ENCODE measurements at regions not wholly inside any gene's neighbourhood (a gene's known extent, or its start where the extent isn't known, plus 50 kb on each side); places are given as distances from the start of the nearest gene placed in this dataset.

DNA sequence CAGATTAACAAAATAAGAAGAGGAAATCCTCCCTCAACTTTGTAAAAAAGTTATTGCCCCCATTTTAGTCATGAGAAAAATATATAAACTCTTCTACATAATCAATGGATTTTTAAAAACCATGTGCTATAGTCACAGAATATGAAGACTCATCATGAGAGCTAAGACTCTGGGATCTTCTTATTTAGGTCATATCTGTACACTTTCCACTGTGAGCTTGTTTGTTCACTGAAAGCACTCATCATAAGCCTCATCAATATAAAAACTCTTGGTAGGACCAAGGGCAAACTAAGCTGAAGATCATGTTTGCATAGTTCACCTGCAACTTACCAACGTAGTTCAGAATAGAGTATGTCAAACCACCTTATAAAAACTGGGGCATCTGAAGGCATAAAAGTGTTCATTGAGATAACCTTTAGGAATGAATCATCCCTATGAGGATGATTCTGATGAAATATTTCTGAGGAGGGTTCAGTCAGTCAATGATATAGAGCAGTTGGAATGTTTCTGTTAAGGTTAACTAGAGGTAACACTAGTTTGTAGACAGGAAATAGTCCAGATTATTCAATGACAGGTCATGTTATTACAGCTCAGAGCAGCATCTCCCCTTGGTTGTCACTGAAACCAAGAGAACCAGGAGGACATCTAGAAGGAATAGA lies 289.9 kb upstream of the SMC2 start:
- DNase-seq (ENCODE audit: low read depth) = peak; percentile 71

DNA sequence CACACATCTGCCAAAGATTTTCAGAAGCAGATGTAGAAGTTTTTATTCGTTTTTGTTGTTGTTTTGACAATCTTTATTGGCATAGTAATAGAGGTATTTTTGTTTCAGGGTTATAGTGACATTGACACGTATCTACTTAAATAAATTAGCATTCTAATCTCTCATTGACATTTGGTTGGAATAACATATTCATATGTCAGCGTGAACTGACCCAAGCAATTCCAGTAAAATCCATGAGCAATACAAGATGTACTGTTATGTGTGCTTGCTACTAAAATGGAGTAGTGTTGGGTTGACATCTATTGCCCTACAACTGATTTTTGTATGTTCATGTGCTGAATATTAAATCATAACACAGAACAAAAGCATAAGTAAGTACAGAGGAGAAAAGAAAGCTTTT lies 284.4 kb upstream of the SMC2 start:
- in situ Hi-C loops (cut with HindIII; ENCODE audit: low pct_unique_long_range_greater_than_20kb, low sequenced_read_pairs) = no loop called here
- DNase-seq (ENCODE audit: low read depth) = no peak

More for the DNA sequence above, 289.9 kb upstream of the SMC2 start:
- in situ Hi-C loops (cut with HindIII; ENCODE audit: low pct_unique_long_range_greater_than_20kb, low sequenced_read_pairs) = no loop called here

DNA sequence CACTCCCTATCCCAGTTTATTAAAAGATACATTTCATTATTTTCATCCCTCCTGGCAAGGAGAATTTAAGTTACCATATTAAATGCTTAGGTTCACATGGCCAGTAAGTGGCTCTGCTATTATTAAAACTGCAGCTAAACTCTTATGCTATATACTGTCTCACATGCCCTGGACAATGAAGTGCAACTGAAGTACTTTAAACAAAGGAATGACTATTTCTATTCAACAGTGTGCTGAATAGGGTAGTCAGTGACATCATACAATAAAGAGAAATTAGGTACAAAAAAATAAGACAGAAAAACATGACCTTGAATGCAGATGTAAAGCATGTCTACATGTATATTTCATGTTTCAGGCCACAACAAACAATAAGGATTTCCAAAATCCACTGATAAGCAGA lies 282.6 kb upstream of the SMC2 start:
- DNase-seq (ENCODE audit: low read depth) = no peak
- in situ Hi-C loops (cut with HindIII; ENCODE audit: low pct_unique_long_range_greater_than_20kb, low sequenced_read_pairs) = no loop called here

DNA sequence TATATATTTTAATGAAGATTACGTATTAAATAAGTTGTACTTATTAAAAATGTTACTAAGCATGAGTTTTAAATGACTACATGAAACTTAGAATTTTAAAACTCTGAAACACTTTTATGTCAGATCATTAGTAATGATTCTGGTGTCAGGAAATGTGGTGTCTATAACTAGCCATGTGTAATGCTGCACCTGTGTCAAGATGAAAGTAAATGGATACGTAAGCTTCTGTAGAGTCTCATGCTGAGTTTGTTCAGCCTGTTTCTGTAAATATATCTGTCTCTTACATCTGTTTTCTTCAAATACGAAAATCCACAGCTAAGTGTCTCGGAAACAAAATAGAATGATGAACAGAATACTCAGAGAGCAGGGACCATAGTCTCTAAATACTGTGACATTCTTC lies 278.0 kb upstream of the SMC2 start:
- in situ Hi-C loops (cut with HindIII; ENCODE audit: low pct_unique_long_range_greater_than_20kb, low sequenced_read_pairs) = no loop called here
- DNase-seq (ENCODE audit: low read depth) = no peak

DNA sequence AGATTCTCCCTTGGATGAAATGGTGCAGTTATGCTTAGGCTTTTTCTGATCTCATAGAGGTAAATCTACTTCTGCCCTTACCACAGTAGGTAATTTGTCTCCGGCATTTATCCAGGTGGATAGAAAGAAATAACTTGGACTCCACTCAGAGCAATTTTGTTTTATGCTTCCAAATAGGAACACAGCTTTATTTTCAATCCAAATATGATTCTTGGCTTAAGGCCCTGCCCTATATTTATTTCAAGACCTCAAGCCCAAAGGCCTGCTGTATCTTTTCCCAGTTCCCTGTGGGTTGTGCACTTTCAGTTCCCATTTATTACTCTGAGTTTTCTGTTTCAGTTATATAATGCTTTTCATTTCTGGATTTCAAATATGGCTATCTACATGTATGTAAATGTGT lies 274.2 kb upstream of the SMC2 start:
- DNase-seq (ENCODE audit: low read depth) = no peak
- in situ Hi-C loops (cut with HindIII; ENCODE audit: low pct_unique_long_range_greater_than_20kb, low sequenced_read_pairs) = no loop called here

DNA sequence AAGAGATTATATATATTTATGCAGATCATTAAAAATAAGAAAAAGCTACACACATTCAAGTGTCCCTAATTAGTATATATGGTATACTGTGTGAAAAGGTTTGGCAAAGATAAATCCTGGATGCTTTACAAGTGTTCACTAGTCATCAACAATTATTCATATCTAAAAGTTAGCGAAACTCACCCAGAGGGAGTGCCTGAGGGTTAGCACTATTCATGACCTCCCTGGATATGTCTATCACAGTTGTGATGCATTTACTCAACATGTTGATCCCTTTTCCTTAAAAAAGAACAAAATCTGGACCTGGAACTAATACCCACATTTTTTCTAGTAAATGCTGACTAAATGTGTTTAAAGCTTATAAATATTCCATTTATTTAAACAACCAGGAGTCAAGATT lies 273.0 kb upstream of the SMC2 start:
- DNase-seq (ENCODE audit: low read depth) = no peak
- in situ Hi-C loops (cut with HindIII; ENCODE audit: low pct_unique_long_range_greater_than_20kb, low sequenced_read_pairs) = no loop called here

DNA sequence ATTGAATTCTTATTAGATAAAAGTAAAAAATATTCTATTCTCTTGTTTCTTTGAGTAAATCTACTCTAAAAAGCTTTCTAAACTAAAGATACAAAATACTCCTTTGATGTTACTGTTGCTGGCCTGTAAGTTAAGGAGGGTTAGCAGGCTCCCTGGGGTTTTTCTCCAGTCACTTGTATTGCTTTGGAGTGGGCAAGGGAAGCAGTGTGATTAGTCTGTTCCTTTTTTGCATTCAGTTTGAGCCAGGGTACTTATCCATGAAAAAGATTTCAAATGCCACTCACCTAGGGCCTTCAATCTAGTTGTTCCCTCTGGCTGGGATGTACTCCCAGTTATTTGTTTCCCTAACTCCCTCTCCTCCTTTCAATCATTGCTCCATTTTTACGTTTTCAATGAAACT lies 256.2 kb upstream of the SMC2 start:
- DNase-seq (ENCODE audit: low read depth) = no peak
- in situ Hi-C loops (cut with HindIII; ENCODE audit: low pct_unique_long_range_greater_than_20kb, low sequenced_read_pairs) = no loop called here

DNA sequence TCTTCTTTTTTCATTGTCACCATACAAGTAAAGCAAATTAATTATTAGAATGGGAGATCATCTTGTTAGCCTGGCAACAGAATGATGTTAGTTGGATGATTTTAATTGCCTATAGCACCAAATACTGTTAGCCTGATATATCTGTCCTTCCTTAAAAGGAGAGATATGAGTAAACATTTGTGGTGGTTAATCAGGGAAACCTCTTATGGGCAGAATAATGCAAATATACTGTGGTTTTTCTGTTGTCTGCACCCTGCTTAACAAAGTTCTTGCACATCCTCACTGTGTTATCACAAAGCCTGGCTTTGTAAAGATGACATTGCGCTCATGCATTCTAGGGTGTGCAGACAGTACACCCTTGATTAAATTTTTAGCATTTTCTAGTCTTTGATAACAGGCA lies 254.9 kb upstream of the SMC2 start:
- in situ Hi-C loops (cut with HindIII; ENCODE audit: low pct_unique_long_range_greater_than_20kb, low sequenced_read_pairs) = no loop called here

DNA sequence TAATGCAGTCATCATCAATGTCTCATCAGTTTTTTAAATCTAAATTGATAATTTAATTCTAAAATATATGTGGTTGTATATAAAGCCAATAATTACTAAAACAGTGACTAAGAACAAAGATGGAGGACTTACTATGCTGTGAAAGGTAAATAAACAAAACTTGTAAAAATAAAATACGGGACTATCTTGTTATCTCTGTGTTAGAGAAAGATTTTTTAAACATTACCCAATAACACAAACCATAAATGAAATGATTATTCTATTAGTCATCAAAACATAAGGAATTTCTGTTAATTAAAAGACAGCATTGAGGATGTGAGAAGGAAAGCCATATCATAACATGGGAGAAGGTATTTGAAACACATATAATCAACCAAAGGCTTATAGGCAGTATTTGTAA lies 226.2 kb upstream of the SMC2 start:
- no peak for DNase-seq (ENCODE audit: low read depth)
- in situ Hi-C loops (cut with HindIII; ENCODE audit: low pct_unique_long_range_greater_than_20kb, low sequenced_read_pairs) = no loop called here

More for the DNA sequence above, 254.9 kb upstream of the SMC2 start:
- no peak for DNase-seq (ENCODE audit: low read depth)

DNA sequence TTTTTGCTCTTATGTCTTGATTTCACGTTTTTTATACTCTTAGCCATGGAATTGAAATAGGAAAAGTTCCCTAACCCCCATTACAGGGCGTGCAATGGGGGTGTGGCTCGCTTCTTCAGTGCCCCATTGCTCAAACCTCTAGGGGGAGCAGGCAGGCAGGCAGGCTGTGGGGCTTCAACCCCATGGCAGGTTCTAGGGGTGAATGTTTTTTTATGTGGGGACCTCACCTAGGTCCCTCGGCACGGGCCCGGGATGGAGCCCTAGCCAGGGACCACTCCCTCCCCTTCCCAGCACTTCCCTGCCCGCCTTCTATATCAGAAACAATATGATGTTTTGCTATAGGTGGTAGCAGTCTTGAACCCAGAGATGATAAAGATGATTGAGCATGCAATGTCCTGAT lies 221.3 kb upstream of the SMC2 start:
- in situ Hi-C loops (cut with HindIII; ENCODE audit: low pct_unique_long_range_greater_than_20kb, low sequenced_read_pairs) = no loop called here

DNA sequence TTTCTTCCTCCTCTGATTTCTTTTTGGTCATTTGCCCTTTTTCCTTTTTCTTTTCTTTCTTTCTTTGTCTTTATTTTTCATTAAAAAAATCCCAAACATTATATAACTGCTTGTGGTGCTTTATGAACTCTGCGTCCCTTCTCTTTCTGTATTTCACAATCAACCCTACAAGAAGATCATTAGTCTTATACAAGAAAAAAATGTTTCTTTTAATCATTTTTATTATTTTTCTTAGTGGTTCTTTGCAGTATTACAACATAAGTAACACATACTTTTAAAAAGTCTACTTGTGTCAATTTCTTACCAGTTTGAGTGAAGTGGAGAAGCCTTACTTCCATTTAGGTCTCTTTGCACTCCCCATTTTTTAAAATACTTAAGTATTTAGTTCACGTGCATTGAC lies 212.7 kb upstream of the SMC2 start:
- DNase-seq (ENCODE audit: low read depth) = no peak
- in situ Hi-C loops (cut with HindIII; ENCODE audit: low pct_unique_long_range_greater_than_20kb, low sequenced_read_pairs) = no loop called here

More for the DNA sequence above, 221.3 kb upstream of the SMC2 start:
- DNase-seq (ENCODE audit: low read depth) = no peak

DNA sequence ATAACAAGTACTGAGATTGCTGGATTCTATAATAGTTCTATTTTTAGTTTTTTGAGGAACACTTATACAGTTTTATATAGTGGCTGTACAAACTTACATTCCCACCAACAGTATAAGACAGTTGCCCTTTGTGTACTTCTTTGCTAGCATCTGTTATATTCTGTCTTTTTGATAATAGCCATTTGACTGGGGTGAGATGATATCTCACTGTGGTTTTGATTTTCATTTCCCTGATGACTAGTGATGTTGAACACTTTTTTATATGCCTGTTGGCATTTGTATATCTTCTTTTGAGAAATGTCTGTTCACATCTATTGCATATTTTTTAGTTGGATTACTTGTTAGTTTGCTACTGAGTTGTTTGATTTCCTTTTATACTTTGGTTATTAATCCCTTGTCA lies 204.1 kb upstream of the SMC2 start:
- DNase-seq (ENCODE audit: low read depth) = no peak
- in situ Hi-C loops (cut with HindIII; ENCODE audit: low pct_unique_long_range_greater_than_20kb, low sequenced_read_pairs) = no loop called here

DNA sequence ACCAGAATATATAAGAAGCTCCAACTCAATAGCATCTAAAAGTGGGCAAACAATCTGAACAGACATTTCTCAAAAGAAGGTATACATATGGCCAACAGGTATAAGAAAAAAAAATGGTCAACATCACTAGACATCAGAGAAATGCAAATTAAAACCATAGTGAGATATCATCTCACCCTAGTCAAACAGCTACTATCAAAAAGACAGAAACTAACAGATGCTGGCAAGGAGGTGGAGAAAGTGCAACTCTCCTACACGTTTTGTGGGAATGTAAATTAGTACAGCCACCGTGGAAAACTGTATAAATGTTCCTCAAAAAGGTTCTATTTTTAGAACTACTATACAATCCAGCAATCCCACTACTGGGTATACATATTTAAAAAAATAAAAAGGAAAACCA lies 199.9 kb upstream of the SMC2 start:
- in situ Hi-C loops (cut with HindIII; ENCODE audit: low pct_unique_long_range_greater_than_20kb, low sequenced_read_pairs) = no loop called here
- DNase-seq (ENCODE audit: low read depth) = no peak

DNA sequence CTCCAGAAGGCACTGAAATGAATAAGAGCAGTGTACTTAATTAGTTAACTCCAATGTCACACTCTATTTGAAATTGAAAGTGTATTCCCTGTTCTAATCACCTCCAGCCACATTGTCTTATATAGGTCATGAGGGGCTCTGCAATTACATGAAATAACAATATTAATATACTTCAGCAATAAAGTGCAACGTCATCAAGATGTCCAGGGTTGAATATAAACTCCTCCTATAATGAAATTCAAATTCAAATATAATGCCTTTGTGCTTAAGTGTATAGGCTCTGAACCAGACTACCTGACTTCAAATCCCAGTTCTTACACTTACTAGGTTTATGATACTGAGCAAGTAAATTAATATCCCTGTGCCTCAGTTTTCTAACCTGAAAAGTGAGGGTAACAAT lies 195.6 kb upstream of the SMC2 start:
- no peak for DNase-seq (ENCODE audit: low read depth)
- in situ Hi-C loops (cut with HindIII; ENCODE audit: low pct_unique_long_range_greater_than_20kb, low sequenced_read_pairs) = no loop called here

DNA sequence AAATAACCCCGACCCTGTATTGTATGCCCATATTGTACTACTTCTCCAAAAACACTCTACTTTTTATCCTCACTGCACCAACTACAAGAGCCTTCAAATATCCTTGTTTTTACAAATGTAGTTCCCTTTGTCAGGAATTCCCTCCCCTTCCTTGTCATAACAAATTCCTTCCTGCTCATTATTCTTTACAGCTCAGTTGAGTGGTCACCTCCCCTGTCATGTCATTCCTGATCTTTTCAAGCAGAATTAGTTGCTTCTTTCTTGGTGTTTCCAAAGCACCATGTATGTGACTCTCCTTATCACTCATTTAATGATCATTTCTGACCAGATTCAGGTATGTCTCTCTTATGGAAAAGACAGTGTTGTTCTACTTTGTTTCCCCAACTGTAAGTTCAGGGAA lies 194.2 kb upstream of the SMC2 start:
- in situ Hi-C loops (cut with HindIII; ENCODE audit: low pct_unique_long_range_greater_than_20kb, low sequenced_read_pairs) = no loop called here
- DNase-seq (ENCODE audit: low read depth) = no peak

DNA sequence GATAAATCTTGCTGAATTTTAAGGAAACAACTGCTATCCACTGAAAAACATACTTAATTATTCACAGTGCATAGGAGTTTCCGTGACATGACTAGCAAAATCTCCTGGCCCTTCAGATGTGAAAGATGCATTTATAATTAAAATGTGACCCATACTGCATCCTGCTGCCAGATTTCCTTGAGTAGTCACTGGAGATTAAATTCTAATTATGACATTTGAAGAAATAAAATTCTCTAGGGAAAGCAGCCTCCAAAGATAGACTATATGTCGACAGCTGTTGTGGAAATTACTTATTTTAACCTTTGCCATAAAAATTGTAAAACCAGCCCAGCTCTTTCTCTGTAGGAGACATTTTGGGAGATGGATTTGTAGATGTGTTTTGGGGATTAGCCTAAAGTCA lies 193.6 kb upstream of the SMC2 start:
- in situ Hi-C loops (cut with HindIII; ENCODE audit: low pct_unique_long_range_greater_than_20kb, low sequenced_read_pairs) = no loop called here
- DNase-seq (ENCODE audit: low read depth) = no peak

DNA sequence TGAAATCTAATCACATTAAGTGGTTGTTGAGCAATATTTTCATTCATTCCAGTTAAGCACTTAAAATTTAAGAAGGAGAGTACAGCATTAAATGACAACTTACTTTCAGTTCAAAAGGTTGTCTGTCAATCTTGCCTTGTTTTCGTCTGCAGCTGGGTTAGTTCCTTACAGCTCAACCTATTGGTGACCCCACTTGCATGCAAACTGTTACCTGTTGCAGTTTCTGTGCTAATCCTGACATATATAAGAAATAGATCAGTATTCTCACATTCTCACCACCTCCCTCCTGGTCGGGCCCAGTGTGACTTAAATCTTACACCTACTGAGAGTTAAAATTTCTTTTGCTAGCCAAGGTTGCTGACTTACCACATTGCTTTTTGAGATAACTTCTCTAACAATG lies 191.8 kb upstream of the SMC2 start:
- no peak for DNase-seq (ENCODE audit: low read depth)
- in situ Hi-C loops (cut with HindIII; ENCODE audit: low pct_unique_long_range_greater_than_20kb, low sequenced_read_pairs) = no loop called here

DNA sequence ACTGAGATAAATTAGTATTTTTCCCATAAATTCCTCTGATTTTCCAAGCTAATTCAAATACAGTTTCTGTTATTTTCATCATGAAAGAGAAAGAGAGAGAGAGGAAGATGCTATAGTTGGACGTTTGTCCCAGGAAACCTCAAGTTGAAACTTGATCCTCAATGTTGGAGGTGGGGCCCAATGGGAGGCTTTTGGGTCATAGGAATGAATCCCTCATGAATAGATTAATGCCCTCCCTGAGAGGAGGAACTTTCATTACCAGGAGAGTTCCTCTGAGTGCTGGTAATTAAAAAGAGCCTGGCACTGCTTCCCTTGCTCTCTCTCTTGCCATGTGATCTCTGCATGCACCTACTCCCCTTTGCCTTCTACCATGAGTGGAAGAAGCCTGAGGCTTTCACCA lies 189.9 kb upstream of the SMC2 start:
- no peak for DNase-seq (ENCODE audit: low read depth)
- in situ Hi-C loops (cut with HindIII; ENCODE audit: low pct_unique_long_range_greater_than_20kb, low sequenced_read_pairs) = no loop called here

DNA sequence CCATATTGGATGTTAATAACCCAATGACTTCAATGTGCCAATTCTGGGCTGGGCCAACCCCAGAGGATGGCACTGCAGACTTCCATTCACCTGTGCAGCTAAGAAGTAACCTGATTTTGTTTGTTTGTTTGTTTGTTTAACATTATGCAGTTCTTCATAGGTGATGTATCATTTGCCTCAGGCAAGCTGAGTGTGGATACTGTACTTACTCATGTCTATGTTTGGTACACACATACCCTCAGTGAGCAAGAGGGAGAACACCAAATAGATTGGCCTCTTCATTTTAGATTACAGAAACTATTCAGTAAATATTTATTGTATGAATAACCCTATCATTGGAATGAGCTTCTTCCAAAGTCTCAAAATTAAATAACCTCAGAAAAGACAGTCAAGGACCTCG lies 180.2 kb upstream of the SMC2 start:
- in situ Hi-C loops (cut with HindIII; ENCODE audit: low pct_unique_long_range_greater_than_20kb, low sequenced_read_pairs) = no loop called here
- DNase-seq (ENCODE audit: low read depth) = no peak

DNA sequence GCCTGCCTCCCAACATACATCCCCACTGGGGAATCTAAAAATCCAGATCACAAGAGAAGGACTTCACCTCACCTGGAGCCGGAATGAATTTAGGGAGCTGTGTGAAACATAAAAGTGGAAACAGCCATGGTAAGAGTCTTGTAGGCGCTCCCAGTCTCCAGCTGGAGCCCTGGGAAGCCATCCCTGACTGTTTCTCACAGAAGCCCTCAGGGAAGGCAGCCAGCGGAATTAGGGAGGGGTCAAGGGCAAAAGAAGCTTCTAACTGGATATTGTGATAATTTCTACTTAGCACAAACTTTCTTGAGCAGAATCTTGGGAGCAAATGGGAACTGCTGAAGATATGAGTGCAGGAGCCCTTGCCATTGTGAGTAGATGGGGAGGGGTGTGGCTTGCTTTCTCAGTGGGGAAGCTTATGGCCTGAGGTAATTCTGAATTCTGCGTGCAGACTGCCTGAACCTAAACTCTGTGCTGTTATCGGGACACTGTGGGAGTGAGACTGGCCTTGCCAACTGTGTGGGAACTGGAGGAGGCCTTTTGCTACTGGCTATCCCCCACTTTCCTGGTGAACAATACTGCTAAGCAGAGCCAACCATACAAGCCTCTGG lies 174.4 kb upstream of the SMC2 start:
- in situ Hi-C loops (cut with HindIII; ENCODE audit: low pct_unique_long_range_greater_than_20kb, low sequenced_read_pairs) = no loop called here

More for the DNA sequence above, 174.4 kb upstream of the SMC2 start:
- no peak for DNase-seq (ENCODE audit: low read depth)

Data from Caki2 (cell line).